ENCODE measurements at regions not wholly inside any gene's neighbourhood (a gene's known extent, or its start where the extent isn't known, plus 50 kb on each side); places are given as distances from the start of the nearest gene placed in this dataset.

GRCh38 chr9:22337261-22337660 is 109.4 kb upstream of the DMRTA1 start:
- Histone ChIP-seq H3K36me3 (replicated peaks in 1 of 2; ENCODE audit: insufficient read depth in 1 of 2, low read depth in 2 of 2) (no peaks in the 10 kb centered on the region), H3K4me1 (no peaks in the 10 kb centered on the region), H3K9me3 (no peaks in the 10 kb centered on the region), H3K27me3 (no peaks in the 10 kb centered on the region), H3K4me3 (no peak overlapping the region), H3K27ac (no peak overlapping the region)
- DNase-seq (no peak), ATAC-seq (no peak)
- 37 to 45% methylated on average over 1 of the region's 1 CpG for whole genome bisulfite sequencing, 2 donors
- TF ChIP-seq CTCF (IDR thresholded peaks at IDR 0.05), result no peak
- no peak for TF ChIP-seq POLR2A (IDR thresholded peaks at IDR 0.05)
- intact Hi-C loops (cut with DNase I), result no loop called here

- intact Hi-C loops (cut with DNase I), result no loop called here
- no peaks in the 10 kb centered on the region for H3K9me3 ChIP-seq
- no peaks in the 10 kb centered on the region for H3K36me3 ChIP-seq (replicated peaks in 1 of 2; ENCODE audit: insufficient read depth in 1 of 2, low read depth in 2 of 2)
- DNase-seq (peak in 2 of 4 donors; percentile 9 to 12), ATAC-seq (peak; percentile 30)
- WGBS, 2 donors, result 28 to 29% methylated on average over 3 of the region's 3 CpGs
- no peak for TF ChIP-seq CTCF (IDR thresholded peaks at IDR 0.05)
- TF ChIP-seq POLR2A (IDR thresholded peaks at IDR 0.05), result no peak
- H3K4me1 ChIP-seq, result no peaks in the 10 kb centered on the region
- H3K4me3 ChIP-seq, result no peak overlapping the region
- H3K27ac ChIP-seq, result no peak overlapping the region
- no peaks in the 10 kb centered on the region for H3K27me3 ChIP-seq
These were observed 104.0 kb upstream of the DMRTA1 start for GRCh38 chr9:22342491-22343217.

GRCh38 chr9:22343218-22343611 is 103.4 kb upstream of the DMRTA1 start:
- no peaks in the 10 kb centered on the region for H3K27me3 ChIP-seq
- no peaks in the 10 kb centered on the region for H3K9me3 ChIP-seq
- H3K4me1 ChIP-seq, result no peaks in the 10 kb centered on the region
- H3K36me3 ChIP-seq (replicated peaks in 1 of 2; ENCODE audit: insufficient read depth in 1 of 2, low read depth in 2 of 2), result no peaks in the 10 kb centered on the region
- ATAC-seq (no peak), DNase-seq (no peak)
- WGBS, 2 donors, result 84 to 92% methylated on average over 1 of the region's 1 CpG
- H3K4me3 ChIP-seq, result no peak overlapping the region
- no peak overlapping the region for H3K27ac ChIP-seq
- intact Hi-C loops (cut with DNase I), result no loop called here
- TF ChIP-seq POLR2A (IDR thresholded peaks at IDR 0.05) (no peak), CTCF (IDR thresholded peaks at IDR 0.05) (no peak)

- Histone ChIP-seq H3K27me3 (no peaks in the 10 kb centered on the region), H3K27ac (no peak overlapping the region), H3K4me1 (no peaks in the 10 kb centered on the region), H3K4me3 (no peak overlapping the region), H3K9me3 (no peaks in the 10 kb centered on the region), H3K36me3 (replicated peaks in 1 of 2; ENCODE audit: insufficient read depth in 1 of 2, low read depth in 2 of 2) (no peaks in the 10 kb centered on the region)
- DNase-seq, result no peak
- intact Hi-C loops (cut with DNase I), result no loop called here
- TF ChIP-seq CTCF (IDR thresholded peaks at IDR 0.05) (no peak), POLR2A (IDR thresholded peaks at IDR 0.05) (no peak)
- 68 to 77% methylated on average over 10 to 13 of the region's 13 CpGs for WGBS, 2 donors
- no peak for ATAC-seq
These were observed 91.8 kb upstream of the DMRTA1 start for GRCh38 chr9:22354699-22355384.

Data from body of pancreas (tissue), 4 donors.